GM23338 (cell line): ENCODE measurements at regions not wholly inside any gene's neighbourhood (a gene's known extent, or its start where the extent isn't known, plus 50 kb on each side); places are given as distances from the start of the nearest gene placed in this dataset.

Experiments
- CTCF ChIP-seq, 2 experiments: fragments of 200-600 bp in 1 of 2; sonication (generic) in 1 of 2; conservative IDR thresholded peaks; 2 replicates each; pipeline versions ENCODE4 v1.5.1 to v1.6.1; 2016 to 2017; ENCODE audit warnings: antibody characterized with exemption in 2 of 2, low read depth in 2 of 2, mild to moderate bottlenecking in 2 of 2, moderate library complexity in 1 of 2
- EZH2 ChIP-seq: fragments of 200-600 bp; sonication (generic); IDR thresholded peaks from one replicate; pipeline ENCODE4 v1.8.0; 2017; ENCODE audit warnings: antibody characterized with exemption, mild to moderate bottlenecking, low read depth; ENCODE audit not compliant: unreplicated experiment
- JUNB ChIP-seq: IDR thresholded peaks from one replicate; pipeline ENCODE4 v1.6.1; 2016; ENCODE audit warnings: antibody characterized with exemption; ENCODE audit not compliant: unreplicated experiment
- POLR2AphosphoS5 ChIP-seq: IDR thresholded peaks from 2 replicates; pipeline ENCODE4 v1.6.1; 2016; ENCODE audit warnings: antibody characterized with exemption, low read depth

- TF ChIP-seq CTCF (conservative IDR thresholded peaks at IDR 0.05; ENCODE audit: low read depth in 2 of 2) = no peak
- TF ChIP-seq EZH2 = no peak
- TF ChIP-seq JUNB = no peak
- TF ChIP-seq POLR2AphosphoS5 = no peak
These were observed 73.6 kb downstream of the OTUD1 start for GRCh38 chr10:23512355-23513058.
